ENCODE measurements at regions not wholly inside any gene's neighbourhood (a gene's known extent, or its start where the extent isn't known, plus 50 kb on each side); places are given as distances from the start of the nearest gene placed in this dataset.

- no peaks in the 10 kb centered on the region for H3K27me3 ChIP-seq (ENCODE audit: insufficient read depth, low read length)
- no peak overlapping the region for H3K4me2 ChIP-seq (ENCODE audit: insufficient read depth, low read length)
- H3K4me3 ChIP-seq (ENCODE audit: insufficient read depth, low read length) = no peak overlapping the region
- no peaks in the 10 kb centered on the region for H3K4me1 ChIP-seq (ENCODE audit: insufficient read depth, low read length)
- no peaks in the 10 kb centered on the region for H3K9me3 ChIP-seq (ENCODE audit: low read depth, low read length)
- H3K27ac ChIP-seq (ENCODE audit: low read depth, low read length) = no peak overlapping the region
- H3K36me3 ChIP-seq (ENCODE audit: insufficient read depth, low read length) = no peaks in the 10 kb centered on the region
- no peaks in the 10 kb centered on the region for H3K79me2 ChIP-seq (ENCODE audit: insufficient read depth, low read length)
- H2AFZ ChIP-seq (ENCODE audit: low read length) = no peak overlapping the region
- TF ChIP-seq CTCF (IDR thresholded peaks at IDR 0.05; ENCODE audit: extremely low read depth, low read depth, low read length) = no peak
- DNase-seq (ENCODE audit: insufficient read length, low spot score, missing footprints) = no peak
- H4K20me1 ChIP-seq (ENCODE audit: insufficient read depth, low read length) = no peaks in the 10 kb centered on the region
Observed at GRCh38 chr9:20078246-20078645, 289.4 kb upstream of the SLC24A2 start.

- Histone ChIP-seq H2AFZ (ENCODE audit: low read length) (no peak overlapping the region), H4K20me1 (ENCODE audit: insufficient read depth, low read length) (no peaks in the 10 kb centered on the region), H3K4me1 (ENCODE audit: insufficient read depth, low read length) (no peaks in the 10 kb centered on the region), H3K4me3 (ENCODE audit: insufficient read depth, low read length) (no peak overlapping the region), H3K27ac (ENCODE audit: low read depth, low read length) (no peak overlapping the region), H3K36me3 (ENCODE audit: insufficient read depth, low read length) (no peaks in the 10 kb centered on the region), H3K79me2 (ENCODE audit: insufficient read depth, low read length) (no peaks in the 10 kb centered on the region), H3K9me3 (ENCODE audit: low read depth, low read length) (no peaks in the 10 kb centered on the region), H3K27me3 (ENCODE audit: insufficient read depth, low read length) (no peaks in the 10 kb centered on the region), H3K4me2 (ENCODE audit: insufficient read depth, low read length) (no peak overlapping the region)
- no peak for TF ChIP-seq CTCF (IDR thresholded peaks at IDR 0.05; ENCODE audit: extremely low read depth, low read depth, low read length)
- DNase-seq (ENCODE audit: insufficient read length, low spot score, missing footprints) = no peak
Observed at GRCh38 chr9:20074291-20074690, 285.5 kb upstream of the SLC24A2 start.

GRCh38 chr9:20070336-20070735 is 281.5 kb upstream of the SLC24A2 start:
- H3K4me3 ChIP-seq (ENCODE audit: insufficient read depth, low read length) = no peak overlapping the region
- no peak for TF ChIP-seq CTCF (IDR thresholded peaks at IDR 0.05; ENCODE audit: extremely low read depth, low read depth, low read length)
- peaks cover 5% of the 10 kb centered on the region for H3K27me3 ChIP-seq (ENCODE audit: insufficient read depth, low read length)
- no peak overlapping the region for H2AFZ ChIP-seq (ENCODE audit: low read length)
- H3K4me2 ChIP-seq (ENCODE audit: insufficient read depth, low read length) = no peak overlapping the region
- DNase-seq (ENCODE audit: insufficient read length, low spot score, missing footprints) = no peak
- H3K4me1 ChIP-seq (ENCODE audit: insufficient read depth, low read length) = no peaks in the 10 kb centered on the region
- no peaks in the 10 kb centered on the region for H4K20me1 ChIP-seq (ENCODE audit: insufficient read depth, low read length)
- no peaks in the 10 kb centered on the region for H3K36me3 ChIP-seq (ENCODE audit: insufficient read depth, low read length)
- H3K9me3 ChIP-seq (ENCODE audit: low read depth, low read length) = no peaks in the 10 kb centered on the region
- H3K79me2 ChIP-seq (ENCODE audit: insufficient read depth, low read length) = no peaks in the 10 kb centered on the region
- no peak overlapping the region for H3K27ac ChIP-seq (ENCODE audit: low read depth, low read length)

- no peak for TF ChIP-seq CTCF (IDR thresholded peaks at IDR 0.05; ENCODE audit: extremely low read depth, low read depth, low read length)
- no peaks in the 10 kb centered on the region for H4K20me1 ChIP-seq (ENCODE audit: insufficient read depth, low read length)
- no peaks in the 10 kb centered on the region for H3K79me2 ChIP-seq (ENCODE audit: insufficient read depth, low read length)
- H3K9me3 ChIP-seq (ENCODE audit: low read depth, low read length) = no peaks in the 10 kb centered on the region
- no peaks in the 10 kb centered on the region for H3K36me3 ChIP-seq (ENCODE audit: insufficient read depth, low read length)
- DNase-seq (ENCODE audit: insufficient read length, low spot score, missing footprints) = no peak
- no peak overlapping the region for H3K4me2 ChIP-seq (ENCODE audit: insufficient read depth, low read length)
- no peak overlapping the region for H3K27ac ChIP-seq (ENCODE audit: low read depth, low read length)
- no peaks in the 10 kb centered on the region for H3K4me1 ChIP-seq (ENCODE audit: insufficient read depth, low read length)
- H2AFZ ChIP-seq (ENCODE audit: low read length) = no peak overlapping the region
- H3K27me3 ChIP-seq (ENCODE audit: insufficient read depth, low read length) = peaks cover 5% of the 10 kb centered on the region
- H3K4me3 ChIP-seq (ENCODE audit: insufficient read depth, low read length) = no peak overlapping the region
Observed at GRCh38 chr9:20065796-20066700, 277.2 kb upstream of the SLC24A2 start.
